Gastroesophageal sphincter (tissue), 4 donors: ENCODE measurements at regions not wholly inside any gene's neighbourhood (a gene's known extent, or its start where the extent isn't known, plus 50 kb on each side); places are given as distances from the start of the nearest gene placed in this dataset.

Source experiments
- ATAC-seq: fragments of 150-250 bp; one replicate; pipeline ENCODE4 v1.9.1; 2016; ENCODE audit warnings: mild to moderate bottlenecking, moderate library complexity
- H3K27ac ChIP-seq, 4 donors: fragments of 200-600 bp; sonication (generic) in 3 of 4; 1 replicate in 3 of 4; 2 replicates in 1 of 4; pipeline ENCODE4 v1.5.1; 2016 to 2019
- H3K27me3 ChIP-seq: fragments of 200-600 bp; sonication (generic); one replicate; pipeline ENCODE4 v1.5.1; 2019
- H3K36me3 ChIP-seq, 2 donors: fragments of 200-600 bp; sonication (generic); one replicate each; pipeline ENCODE4 v1.5.1; 2019; ENCODE audit warnings: control low read depth in 1 of 2
- H3K4me1 ChIP-seq, 3 donors: fragments of 200-600 bp; sonication (generic); 1 replicate in 2 of 3; 2 replicates in 1 of 3; pipeline ENCODE4 v1.5.1; 2016 to 2019; ENCODE audit warnings: control low read depth in 2 of 3
- H3K4me3 ChIP-seq, 2 donors: fragments of 200-600 bp; sonication (generic); one replicate each; pipeline ENCODE4 v1.5.1; 2019; ENCODE audit warnings: mild to moderate bottlenecking in 1 of 2, moderate library complexity in 1 of 2
- H3K9me3 ChIP-seq, 3 donors: fragments of 200-600 bp; sonication (generic); one replicate each; pipeline ENCODE4 v1.5.1; 2017 to 2019; ENCODE audit warnings: control low read depth in 2 of 3
- CTCF ChIP-seq, 4 experiments: fragments of 200-600 bp in 2 of 4; fragments of 450-650 bp in 2 of 4; sonication (generic) in 1 of 4; IDR thresholded peaks; one replicate each; pipeline ENCODE4 v1.5.1; 2017 to 2019; ENCODE audit warnings: antibody characterized with exemption in 4 of 4, mild to moderate bottlenecking in 2 of 4, moderate library complexity in 2 of 4
- EP300 ChIP-seq: sonication (generic); formaldehyde crosslinking; IDR thresholded peaks from one replicate; pipeline ENCODE4 v1.6.1; 2017; ENCODE audit warnings: antibody characterized with exemption, mild to moderate bottlenecking
- POLR2A ChIP-seq, 2 donors: fragments of 450-650 bp; IDR thresholded peaks; one replicate each; pipeline ENCODE4 v1.6.1; 2017; ENCODE audit warnings: antibody characterized with exemption in 2 of 2, mild to moderate bottlenecking in 2 of 2, moderate library complexity in 1 of 2
- POLR2AphosphoS5 ChIP-seq: sonication (generic); formaldehyde crosslinking; IDR thresholded peaks from one replicate; pipeline ENCODE4 v1.6.1; 2017; ENCODE audit warnings: antibody characterized with exemption
- WGBS, 2 donors: methylation state at CpG; one replicate each; pipeline ENCODE4 v1.1.5; 2018; ENCODE audit warnings: low coverage in 1 of 2; 5-methylcytosine and 5-hydroxymethylcytosine counted together

DNA sequence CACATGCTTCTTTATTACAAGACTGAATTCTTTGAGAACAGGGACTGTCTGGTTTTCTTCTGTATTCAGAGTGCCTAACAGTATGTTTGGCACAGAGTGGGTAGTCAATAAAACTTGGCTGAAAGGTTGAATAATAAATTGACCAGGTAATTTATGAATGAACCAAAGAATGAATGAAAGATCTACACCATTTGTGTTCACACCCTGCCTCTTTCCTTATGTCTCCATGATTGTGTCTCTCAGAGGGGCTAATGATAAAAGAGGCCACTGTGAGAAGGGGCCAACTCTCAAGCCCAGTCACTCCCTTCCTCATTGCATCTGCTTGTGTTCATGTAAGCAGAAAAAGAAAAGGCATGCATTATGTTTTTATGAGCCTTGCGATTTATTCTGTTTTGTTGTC lies 569.7 kb upstream of the TENM4 start:
- Histone ChIP-seq H3K4me1 (no peaks in the 10 kb centered on the region), H3K4me3 (no peak overlapping the region), H3K9me3 (peaks cover 0 to 9% (median 0%) of the 10 kb centered on the region in 3 donors), H3K27ac (no peak overlapping the region), H3K36me3 (no peaks in the 10 kb centered on the region), H3K27me3 (no peaks in the 10 kb centered on the region)
- no peak for ATAC-seq
- TF ChIP-seq EP300 (no peak), POLR2A (IDR thresholded peaks at IDR 0.05) (no peak), POLR2AphosphoS5 (no peak), CTCF (IDR thresholded peaks at IDR 0.05) (no peak)
- WGBS, 2 donors = 79 to 92% methylated on average over 1 of the region's 1 CpG

GRCh38 chr11:80009081-80009480 lies 568.3 kb upstream of the TENM4 start:
- Histone ChIP-seq H3K36me3 (no peaks in the 10 kb centered on the region), H3K27me3 (no peaks in the 10 kb centered on the region), H3K4me3 (no peak overlapping the region), H3K27ac (no peak overlapping the region), H3K4me1 (no peaks in the 10 kb centered on the region), H3K9me3 (peaks cover 0 to 14% (median 0%) of the 10 kb centered on the region in 3 donors)
- WGBS, 2 donors = 92 to 100% methylated on average over 2 to 3 of the region's 3 CpGs
- TF ChIP-seq POLR2A (IDR thresholded peaks at IDR 0.05) (no peak), EP300 (no peak), POLR2AphosphoS5 (no peak), CTCF (IDR thresholded peaks at IDR 0.05) (no peak)
- no peak for ATAC-seq

DNA sequence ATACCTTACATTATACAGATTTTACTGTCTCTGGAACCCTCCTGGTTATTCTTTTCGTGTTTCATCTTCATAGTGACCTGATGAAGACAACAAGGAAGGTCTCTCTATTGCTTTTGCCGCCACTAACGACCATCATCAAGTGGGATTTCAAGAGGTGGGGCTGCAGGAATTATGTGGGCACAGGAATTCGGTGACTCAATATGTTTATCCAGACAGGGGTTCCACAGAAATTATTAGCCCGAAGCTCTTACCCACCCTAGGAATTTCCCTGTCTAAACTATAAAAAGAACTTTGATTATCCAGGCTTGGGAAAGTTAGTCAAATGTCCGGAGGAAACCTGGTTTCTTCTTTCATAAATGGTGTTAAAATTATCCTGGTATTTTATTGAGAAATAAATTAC lies 566.8 kb upstream of the TENM4 start:
- H3K4me1 ChIP-seq = no peaks in the 10 kb centered on the region
- no peak for ATAC-seq
- H3K27me3 ChIP-seq = no peaks in the 10 kb centered on the region
- peaks cover 0 to 14% (median 0%) of the 10 kb centered on the region in 3 donors for H3K9me3 ChIP-seq
- no peaks in the 10 kb centered on the region for H3K36me3 ChIP-seq
- WGBS, 2 donors = 57 to 75% methylated on average over 6 of the region's 6 CpGs
- no peak overlapping the region for H3K27ac ChIP-seq
- TF ChIP-seq CTCF (IDR thresholded peaks at IDR 0.05) (no peak), EP300 (no peak), POLR2AphosphoS5 (no peak), POLR2A (IDR thresholded peaks at IDR 0.05) (no peak)
- no peak overlapping the region for H3K4me3 ChIP-seq

- H3K4me1 ChIP-seq = no peaks in the 10 kb centered on the region
- no peaks in the 10 kb centered on the region for H3K27me3 ChIP-seq
- H3K27ac ChIP-seq = no peak overlapping the region
- TF ChIP-seq POLR2AphosphoS5 = no peak
- TF ChIP-seq EP300 = no peak
- TF ChIP-seq CTCF (IDR thresholded peaks at IDR 0.05) = no peak
- TF ChIP-seq POLR2A (IDR thresholded peaks at IDR 0.05) = no peak
- no peak for ATAC-seq
- H3K36me3 ChIP-seq = no peaks in the 10 kb centered on the region
- WGBS, 2 donors = 51 to 54% methylated on average over 3 of the region's 3 CpGs
- H3K9me3 ChIP-seq = no peaks in the 10 kb centered on the region
- no peak overlapping the region for H3K4me3 ChIP-seq
These were observed 549.3 kb upstream of the TENM4 start for GRCh38 chr11:79990141-79990540.

DNA sequence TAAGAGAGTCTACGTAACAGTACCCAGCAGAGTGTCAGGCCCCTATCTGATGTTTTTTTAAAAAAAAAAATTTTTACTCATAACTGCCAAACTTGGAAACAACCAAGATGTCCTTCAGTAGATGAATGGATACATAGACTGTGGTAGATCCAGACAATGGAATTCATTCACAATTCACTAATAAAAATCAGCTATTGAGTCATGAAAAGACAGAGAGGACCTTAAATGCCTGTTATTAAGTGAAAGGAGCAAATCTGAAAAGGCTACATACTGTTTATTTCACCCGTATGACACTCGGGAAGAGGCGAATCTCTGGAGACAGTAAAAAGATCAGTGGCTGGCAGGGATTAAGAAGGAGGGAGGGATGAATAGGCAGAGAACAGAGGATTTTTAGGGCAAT lies 541.4 kb upstream of the TENM4 start:
- Histone ChIP-seq H3K4me1 (no peaks in the 10 kb centered on the region), H3K4me3 (no peak overlapping the region), H3K9me3 (no peaks in the 10 kb centered on the region), H3K27ac (no peak overlapping the region), H3K27me3 (no peaks in the 10 kb centered on the region), H3K36me3 (no peaks in the 10 kb centered on the region)
- no peak for ATAC-seq
- TF ChIP-seq EP300 (no peak), POLR2AphosphoS5 (no peak), POLR2A (IDR thresholded peaks at IDR 0.05) (no peak), CTCF (IDR thresholded peaks at IDR 0.05) (no peak)
- 80 to 81% methylated on average over 4 of the region's 4 CpGs for WGBS, 2 donors
